SK-N-SH treated with all-trans-retinoic acid at 6 μM for 48 hours (cell line): ENCODE measurements at regions not wholly inside any gene's neighbourhood (a gene's known extent, or its start where the extent isn't known, plus 50 kb on each side); places are given as distances from the start of the nearest gene placed in this dataset.

ENCODE experiments used
- ISL1 ChIP-seq: fragments of 250-450 bp; sonication (Bioruptor Pico); IDR thresholded peaks from 2 replicates; pipeline ENCODE4 v2.1.2; 2022; ENCODE audit warnings: mild to moderate bottlenecking, moderate library complexity
- TSHZ2 ChIP-seq: fragments of 250-450 bp; sonication (Bioruptor Pico); IDR thresholded peaks from 2 replicates; pipeline ENCODE4 v1.5.0; 2020; ENCODE audit warnings: mild to moderate bottlenecking, moderate library complexity
- ZNF70 ChIP-seq: fragments of 450-650 bp; formaldehyde crosslinking; IDR thresholded peaks from 2 replicates; pipeline ENCODE4 v1.5.0; 2020; ENCODE audit warnings: mild to moderate bottlenecking, moderate library complexity
- TF ChIP-seq, protein P1 (sequence below): fragments of 250-450 bp; sonication (Bioruptor Pico); IDR thresholded peaks from 2 replicates; pipeline ENCODE4 v1.8.0; 2020; ENCODE audit warnings: mild to moderate bottlenecking, moderate library complexity, borderline replicate concordance

DNA sequence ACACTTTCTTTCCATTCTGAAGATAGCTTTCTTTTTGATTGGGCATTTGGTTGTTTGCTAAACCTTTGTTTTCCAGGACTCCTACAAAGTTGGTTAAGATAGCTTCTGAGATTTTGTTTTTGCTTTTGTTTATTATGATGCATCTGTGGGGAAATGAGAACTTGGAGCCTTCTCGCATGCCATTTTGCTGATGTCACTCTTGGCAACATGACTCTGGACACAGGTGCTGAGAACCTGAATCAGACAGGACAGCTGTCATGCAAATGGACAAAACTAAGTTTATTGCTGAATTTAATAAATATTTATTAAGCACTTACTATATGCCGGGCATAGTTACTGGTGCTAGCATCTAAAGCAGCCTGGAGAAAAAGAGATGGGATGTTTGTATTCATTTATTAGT, 274.1 kb downstream of the ZEB1 start:
- no peak for TF ChIP-seq TSHZ2 (CRISPR knock-in tag)
- TF ChIP-seq ISL1 (CRISPR knock-in tag): no peak
- TF ChIP-seq ZNF70 (CRISPR knock-in tag): no peak
- TF ChIP-seq, protein P1, sequence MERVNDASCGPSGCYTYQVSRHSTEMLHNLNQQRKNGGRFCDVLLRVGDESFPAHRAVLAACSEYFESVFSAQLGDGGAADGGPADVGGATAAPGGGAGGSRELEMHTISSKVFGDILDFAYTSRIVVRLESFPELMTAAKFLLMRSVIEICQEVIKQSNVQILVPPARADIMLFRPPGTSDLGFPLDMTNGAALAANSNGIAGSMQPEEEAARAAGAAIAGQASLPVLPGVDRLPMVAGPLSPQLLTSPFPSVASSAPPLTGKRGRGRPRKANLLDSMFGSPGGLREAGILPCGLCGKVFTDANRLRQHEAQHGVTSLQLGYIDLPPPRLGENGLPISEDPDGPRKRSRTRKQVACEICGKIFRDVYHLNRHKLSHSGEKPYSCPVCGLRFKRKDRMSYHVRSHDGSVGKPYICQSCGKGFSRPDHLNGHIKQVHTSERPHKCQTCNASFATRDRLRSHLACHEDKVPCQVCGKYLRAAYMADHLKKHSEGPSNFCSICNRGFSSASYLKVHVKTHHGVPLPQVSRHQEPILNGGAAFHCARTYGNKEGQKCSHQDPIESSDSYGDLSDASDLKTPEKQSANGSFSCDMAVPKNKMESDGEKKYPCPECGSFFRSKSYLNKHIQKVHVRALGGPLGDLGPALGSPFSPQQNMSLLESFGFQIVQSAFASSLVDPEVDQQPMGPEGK: no peak
